GM18907 (cell line): ENCODE measurements at regions not wholly inside any gene's neighbourhood (a gene's known extent, or its start where the extent isn't known, plus 50 kb on each side); places are given as distances from the start of the nearest gene placed in this dataset.

Experiments used
- ATAC-seq: cut with Tn5 transposase; IDR thresholded peaks from one replicate; pipeline ENCODE4 v1.9.1; 2021; ENCODE audit warnings: mild to moderate bottlenecking, moderate library complexity; ENCODE audit not compliant: unreplicated experiment

DNA sequence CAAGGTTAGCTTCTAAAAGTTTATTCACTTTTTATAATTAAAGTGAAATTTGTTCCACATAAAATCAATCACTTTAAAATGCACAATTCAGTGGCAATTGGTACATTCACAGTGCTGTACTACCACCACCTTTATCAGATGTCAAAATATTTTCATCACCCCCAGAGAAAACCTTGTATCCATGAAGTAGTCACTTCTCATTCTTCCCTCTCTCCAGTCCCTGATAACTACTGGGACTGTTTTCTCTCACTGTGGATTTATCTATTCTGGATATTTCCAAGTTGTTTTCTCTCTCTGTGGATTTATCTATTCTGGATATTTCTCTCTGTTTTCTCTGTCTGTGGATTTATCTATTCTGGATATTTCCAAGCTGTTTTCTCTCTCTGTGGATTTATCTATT lies 435.4 kb upstream of the CNTNAP2 start:
- ATAC-seq = no peak

DNA sequence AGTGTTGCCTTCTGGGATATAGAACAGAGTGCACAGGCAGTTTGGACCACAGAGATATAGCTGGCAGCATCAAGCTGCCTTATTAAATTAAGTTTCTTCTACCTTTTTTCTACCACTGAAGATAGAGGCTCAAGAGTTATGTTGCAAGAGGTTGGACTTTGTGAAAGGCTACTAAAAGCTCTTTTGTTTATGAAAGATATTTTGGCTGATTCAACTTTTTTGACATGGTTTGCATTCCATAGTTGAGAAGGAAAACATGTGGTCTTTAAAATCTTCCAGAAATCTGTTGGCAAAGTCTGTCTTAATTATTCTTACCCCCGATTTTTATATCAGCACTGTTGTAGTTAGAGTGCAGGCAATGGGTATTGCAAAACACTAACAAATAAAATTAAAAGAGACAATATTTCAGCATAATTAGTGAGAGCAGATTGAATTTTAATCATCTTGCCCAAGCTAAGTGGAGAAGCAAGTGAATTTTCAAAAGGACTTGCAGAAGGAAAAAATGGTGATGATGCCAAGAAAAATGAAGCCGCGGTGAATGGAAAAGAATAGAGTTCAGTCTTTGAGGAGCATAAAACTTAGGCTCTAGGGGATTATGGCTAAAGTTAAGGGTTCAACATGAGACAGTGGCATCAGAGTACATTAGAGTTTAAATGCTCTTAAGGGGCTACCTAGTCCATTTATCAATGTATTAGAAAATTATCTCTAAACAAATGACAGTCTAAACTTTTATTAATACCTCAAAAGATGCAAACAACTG lies 450.9 kb upstream of the CNTNAP2 start:
- no peak for ATAC-seq

DNA sequence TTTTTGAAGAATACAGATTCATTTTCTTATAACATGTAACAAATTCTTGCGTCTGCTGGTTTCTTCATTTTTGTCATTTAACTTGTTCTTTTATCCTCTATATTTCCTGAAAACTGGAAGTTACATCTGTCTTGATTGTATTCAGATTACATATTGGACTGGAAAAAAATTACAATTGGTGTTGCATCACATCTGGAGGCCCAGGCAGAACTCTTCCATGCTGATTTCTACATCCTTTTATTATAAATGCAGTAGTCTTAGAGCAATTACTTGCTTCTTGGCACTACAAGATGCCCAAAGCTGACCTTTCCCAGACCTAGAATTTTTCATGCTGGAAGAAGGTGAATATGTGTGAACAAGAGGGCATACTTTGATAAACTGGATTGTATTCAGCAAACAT lies 460.9 kb upstream of the CNTNAP2 start:
- ATAC-seq = no peak

DNA sequence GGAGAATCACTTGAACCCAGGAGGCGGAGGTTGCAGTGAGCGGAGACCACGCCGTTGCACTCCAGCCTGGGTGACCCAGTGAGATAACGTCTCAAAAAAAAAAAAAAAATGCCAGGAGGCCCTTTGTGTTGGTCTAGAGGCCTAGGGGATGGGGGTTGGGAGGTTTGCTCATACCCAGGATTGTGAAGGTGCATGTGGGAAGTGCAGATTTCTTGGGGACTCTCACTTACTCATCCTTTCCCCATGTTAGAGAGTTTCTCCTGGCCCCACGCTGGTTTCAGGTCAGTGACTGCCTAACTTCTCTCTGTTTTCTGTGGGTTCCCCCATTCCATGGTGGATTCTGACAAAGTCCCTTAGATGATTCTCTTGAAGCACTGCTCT lies 471.5 kb upstream of the CNTNAP2 start:
- no peak for ATAC-seq

DNA sequence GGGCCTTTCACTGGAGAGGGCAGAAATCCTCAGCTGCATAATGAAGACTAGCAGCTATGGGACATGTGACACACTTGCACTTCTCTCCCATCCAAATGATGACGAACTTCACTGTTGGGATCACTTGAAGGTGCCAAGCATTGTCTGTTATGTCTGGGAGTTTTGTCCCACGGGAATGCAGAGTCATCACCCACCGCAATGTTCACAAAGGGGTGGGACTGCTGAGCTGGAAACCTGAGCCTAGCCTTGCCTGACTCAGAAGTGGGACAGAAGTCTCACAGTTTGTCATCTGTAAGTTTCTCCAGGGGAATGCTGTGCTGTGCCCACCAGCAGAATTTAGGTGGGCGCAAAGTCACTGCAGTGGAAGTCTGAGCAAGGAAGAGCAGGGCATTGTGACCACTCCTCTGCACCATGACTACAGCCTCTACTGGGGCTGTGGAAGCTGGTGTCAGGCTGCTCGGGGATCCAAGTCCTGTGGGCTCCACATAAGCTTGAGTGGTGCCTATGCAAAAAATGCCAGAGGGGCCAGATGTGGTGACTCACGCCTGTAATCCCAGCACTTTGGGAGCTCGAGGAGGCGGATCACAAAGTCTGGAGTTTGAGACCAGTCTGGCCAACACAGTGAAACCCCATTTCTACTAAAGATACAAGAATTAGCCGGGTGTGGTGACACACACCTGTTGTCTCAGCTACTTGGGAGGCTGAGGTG lies 472.0 kb upstream of the CNTNAP2 start:
- no peak for ATAC-seq

DNA sequence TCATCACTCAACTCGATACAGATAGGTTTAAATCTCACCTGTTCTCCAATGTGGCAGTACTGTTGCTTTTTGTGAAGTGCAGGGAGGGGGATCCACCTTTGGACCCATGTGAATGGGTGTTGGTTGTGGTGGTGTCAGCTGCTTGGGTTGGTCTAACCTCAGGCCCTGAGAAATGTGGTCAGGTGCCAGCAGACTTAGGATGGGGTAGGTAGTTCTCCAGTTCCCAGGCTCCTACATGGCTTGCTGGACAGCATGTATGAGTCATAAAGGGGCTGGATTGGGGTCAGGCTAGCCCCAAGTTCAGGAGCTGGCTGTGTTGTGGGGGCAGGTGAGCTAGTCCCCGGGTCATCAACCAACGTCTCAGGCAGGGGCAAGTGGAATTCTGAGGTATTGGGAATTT lies 472.6 kb upstream of the CNTNAP2 start:
- no peak for ATAC-seq

DNA sequence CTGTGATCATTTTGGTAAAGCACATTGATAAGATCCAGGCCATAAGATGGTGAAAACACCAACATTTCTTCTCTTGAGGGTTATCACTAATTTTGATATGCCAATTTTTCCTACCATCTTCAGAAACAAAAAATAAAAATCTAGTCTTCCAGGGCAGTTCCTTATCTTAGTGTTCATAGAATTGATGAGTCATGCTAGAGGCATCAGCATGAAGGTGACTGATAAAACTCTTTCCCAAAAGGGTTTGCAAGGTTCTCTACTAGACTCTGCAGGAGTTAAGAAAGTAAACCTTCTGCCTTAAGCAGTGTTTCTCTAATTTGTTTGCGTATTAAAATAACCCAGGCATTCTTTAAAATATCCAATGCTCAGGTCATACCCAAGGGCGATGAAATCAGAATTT lies 483.1 kb upstream of the CNTNAP2 start:
- ATAC-seq = no peak

DNA sequence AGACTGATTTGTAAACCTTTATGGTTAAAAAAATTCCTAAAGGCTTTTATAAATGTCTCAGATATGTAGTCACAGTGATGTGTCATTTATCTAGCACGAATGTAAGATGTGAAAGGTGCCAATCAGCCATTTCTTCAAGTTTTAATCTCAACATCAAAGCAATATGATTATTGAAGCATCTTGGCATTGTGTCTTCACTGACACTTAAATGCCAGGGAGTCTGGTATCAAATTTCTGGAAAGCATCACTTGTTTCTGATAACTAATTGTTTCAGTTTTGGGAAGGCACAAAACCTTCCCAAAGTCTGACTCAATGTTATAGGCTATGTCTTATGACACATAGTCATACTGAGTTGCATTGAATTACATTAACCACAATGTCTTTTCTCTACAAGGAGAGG lies 492.0 kb upstream of the CNTNAP2 start:
- ATAC-seq = no peak

DNA sequence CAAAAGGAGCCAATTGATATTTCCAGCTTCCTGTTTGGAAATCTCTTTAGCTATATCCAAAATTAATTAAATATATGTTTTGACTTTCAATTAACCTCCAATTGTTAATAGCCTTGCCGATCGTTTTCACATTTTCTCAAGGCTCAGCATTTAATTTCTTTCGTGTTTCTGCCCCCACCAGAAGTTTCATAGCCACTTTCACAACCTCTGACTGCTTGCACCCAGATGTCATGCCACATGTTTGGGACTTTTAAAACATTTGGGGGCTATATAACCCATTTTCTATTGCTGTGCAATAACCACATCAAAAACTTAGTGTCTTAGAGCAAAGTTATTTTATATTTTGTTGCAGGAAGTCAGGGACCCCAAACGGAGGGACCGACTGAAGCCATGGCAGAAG lies 510.6 kb upstream of the CNTNAP2 start:
- no peak for ATAC-seq

DNA sequence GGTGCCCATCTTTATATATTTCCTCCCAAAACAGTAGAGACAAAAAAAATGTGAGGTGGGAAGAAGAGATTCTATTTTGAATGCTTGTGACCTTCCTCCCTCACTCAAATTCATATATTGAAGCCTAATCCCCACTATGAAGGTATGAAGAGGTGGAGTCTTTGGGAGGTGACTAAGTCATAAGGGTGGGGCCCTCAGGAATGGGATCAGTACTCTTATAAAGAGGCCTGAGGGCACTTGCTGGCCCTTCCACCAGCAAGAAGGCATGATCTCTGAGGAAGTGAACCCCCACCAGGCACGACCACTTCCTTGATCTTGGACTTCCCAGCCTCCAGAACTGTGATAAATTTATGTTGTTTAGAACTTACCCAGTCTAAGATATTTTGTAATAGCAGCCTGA lies 517.2 kb upstream of the CNTNAP2 start:
- no peak for ATAC-seq

DNA sequence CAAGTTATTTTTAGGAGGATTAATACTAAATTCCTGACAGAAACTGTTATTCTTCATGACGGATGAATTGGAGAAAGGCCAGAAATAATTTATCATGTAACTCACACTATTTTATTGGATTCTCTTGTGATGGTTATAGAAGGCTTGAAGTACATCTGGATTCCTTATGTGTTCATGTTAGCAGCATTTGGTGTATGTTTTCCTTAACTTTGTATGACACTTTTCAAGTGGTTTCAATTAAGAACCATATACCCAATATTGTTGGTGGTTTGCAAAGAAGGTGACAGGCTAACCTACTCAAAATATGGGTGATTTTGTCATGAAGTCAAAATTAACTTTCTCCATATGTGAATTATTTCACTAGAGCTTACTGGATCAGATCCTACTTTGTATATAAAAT lies 532.2 kb upstream of the CNTNAP2 start:
- ATAC-seq = no peak

DNA sequence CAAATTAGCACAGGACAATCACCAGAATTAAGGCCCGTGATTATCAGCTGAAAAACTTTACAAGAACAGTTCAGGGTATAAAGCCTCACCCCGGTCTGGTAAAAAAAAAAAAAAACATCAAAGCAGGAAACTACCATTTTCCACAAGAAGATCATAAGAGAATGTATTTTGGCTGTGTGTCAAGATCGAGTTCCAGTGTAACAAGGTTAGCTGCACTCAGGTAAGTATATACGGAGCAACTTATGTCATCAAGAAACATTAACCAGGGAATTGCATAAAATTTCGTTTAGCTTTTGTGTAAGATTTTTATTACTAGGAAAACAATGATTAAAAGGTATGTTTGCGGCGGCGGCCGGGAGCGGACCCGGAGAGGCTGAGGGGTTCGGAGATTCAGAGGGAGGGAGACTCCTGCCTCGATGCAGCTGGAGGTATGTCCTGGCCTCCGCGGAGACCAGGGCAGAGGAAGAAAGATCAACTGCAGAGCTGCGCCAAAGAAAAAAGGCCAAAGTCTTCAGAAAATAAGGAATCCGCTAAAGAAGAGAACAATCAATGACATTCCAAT lies 533.8 kb upstream of the CNTNAP2 start:
- no peak for ATAC-seq

DNA sequence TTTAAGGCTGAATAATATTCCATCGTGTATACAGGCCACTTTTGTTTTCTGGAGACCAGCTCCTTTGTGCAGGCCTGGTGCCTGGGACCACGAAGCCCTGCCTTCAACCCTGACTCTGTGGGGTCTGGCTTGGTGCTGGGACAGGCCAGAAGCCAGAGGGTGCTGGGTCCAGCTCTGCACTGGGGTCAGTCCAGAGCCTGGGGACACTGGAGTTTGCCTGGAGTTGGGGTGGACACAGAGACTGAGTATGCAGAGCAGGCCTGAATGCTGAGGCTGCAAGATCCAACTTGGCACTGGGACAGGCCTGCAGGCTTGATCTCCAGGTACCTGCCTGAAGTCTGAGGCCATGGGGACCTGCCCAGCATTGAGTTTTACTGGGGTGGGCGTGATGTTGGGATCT lies 558.8 kb upstream of the CNTNAP2 start:
- ATAC-seq = no peak

DNA sequence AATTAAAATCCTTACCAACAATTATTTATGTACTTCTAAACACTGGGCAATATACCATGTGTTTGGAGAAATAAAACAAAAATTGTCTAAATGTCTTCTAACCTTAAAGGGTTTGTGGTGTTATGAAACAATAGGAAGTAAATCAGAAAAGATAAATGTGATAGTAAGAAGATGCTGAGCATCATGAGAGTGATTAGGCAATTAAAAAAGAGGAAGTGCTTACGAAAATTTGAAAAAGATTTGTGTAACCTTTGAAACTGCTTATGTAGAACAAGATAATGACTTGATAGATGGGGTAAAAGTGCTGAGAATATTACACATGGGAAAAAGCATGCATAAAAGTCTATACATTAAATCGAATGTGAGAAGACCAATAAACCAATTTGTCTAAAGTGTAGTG lies 573.4 kb upstream of the CNTNAP2 start:
- no peak for ATAC-seq

DNA sequence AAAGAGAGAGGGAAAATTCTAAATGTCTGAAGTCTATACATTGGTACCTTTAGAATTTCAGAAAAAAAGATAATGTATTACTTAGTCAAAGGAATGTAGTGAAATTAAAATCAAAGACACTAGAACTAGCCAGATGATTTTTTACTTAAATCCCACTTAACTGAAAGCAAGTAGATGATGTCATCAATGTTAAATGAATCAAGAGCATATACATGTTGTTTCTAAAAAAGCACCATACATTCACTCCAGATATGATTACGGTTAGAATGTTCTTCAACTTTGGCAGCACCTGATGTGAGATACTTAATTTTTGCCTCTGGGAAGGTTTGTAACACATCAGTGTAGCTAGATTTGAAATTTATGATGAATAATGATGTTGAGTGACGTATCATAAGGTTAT lies 576.7 kb upstream of the CNTNAP2 start:
- no peak for ATAC-seq

DNA sequence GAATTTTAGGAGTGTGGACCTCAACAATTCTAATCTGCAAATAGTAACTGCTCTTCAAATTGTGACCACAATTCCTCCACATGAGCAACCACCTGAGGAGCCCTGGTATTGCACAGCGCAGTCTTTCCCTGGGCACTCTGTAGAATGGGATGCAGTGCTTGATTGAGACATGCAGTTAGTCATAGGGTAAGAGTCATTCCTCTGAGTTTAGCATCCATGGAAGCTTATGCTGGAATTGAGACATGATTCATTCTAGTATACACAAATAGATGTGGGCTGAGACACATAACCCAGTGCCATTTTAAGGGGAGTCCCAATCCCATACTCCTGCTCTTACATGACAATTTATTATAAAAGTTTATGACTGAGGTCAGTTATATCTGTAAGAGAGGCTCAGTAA lies 582.3 kb upstream of the CNTNAP2 start:
- ATAC-seq = no peak

DNA sequence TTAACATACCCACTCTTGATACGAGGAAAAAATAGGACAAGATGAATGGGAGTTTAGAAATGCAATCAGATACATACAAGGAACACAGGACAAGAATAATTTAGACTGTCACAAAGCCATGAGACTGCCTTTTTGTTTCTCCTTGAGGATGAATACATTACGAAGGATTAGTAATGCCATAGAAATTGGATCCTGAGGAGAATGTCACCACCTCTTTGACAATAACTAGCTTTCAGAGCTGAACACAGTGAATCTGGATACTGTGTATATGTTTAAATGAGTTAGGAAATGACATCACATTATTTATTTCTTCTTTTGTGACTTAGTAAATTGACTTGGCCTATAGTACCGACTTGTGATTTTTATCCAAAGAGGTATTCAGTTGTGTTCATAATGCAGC lies 596.3 kb upstream of the CNTNAP2 start:
- no peak for ATAC-seq

DNA sequence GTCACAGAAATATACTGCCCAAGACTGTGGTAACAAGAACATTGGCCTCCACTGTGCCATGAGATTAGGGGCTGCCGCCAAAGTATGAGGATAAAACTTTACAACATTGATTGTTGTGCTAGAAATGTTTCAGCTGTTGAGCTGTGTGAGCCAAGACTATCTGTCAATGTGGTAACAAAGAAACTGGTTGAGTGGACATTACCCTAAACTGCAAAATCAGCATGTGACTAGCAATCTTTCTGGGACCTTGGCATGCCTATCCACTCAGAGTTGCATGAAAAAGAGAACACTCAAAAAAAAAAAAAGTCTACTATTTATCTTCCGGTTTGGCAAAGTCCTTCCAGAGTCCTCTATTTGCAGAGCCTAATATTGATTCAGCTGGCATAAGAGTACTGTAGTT lies 605.6 kb upstream of the CNTNAP2 start:
- no peak for ATAC-seq

DNA sequence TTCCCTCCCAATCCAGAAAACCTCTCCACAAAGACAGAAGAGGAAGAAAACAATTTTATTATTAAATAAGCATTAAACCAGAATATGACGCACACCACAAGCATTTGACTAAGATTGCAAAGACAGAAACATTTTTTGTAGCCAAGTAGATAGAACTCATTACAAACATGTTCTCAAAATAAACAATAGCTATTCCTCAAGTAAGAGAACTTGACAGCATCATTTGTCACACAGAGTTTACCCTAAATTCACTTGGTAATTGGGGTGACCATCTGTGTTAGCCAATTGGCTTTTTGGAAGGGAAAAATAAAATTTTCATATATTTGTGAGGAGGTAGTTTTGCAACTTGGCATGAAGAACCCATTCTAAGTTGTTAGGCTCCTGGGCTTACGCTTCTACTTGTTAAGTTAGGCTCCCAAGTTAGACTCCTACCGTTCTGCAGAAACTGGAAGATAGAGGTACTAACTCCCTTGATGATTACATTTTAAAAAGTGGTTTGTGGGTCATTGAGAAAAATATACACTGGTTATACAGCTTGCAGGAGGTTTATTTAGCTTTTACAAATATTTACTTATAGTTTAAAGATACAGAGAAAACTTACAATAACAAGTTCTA lies 618.6 kb upstream of the CNTNAP2 start:
- ATAC-seq = no peak

DNA sequence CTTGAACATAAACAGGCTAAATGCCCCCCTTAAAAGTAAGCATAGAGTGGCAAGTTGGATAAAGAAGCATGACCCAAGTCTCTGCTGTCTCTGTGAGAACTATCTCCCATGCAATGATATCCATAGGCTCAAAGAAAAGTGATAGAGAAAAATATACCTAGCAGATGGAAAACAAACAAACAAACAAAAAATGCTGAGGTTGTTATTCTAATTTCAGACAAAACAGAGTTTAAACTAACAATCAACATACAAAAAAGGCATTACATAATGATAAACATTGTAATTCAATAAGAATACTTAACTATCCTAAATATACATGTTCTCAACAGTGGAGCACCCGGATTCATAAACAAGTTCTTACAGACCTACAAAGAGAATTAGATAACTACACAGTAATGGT lies 626.2 kb upstream of the CNTNAP2 start:
- ATAC-seq = no peak

DNA sequence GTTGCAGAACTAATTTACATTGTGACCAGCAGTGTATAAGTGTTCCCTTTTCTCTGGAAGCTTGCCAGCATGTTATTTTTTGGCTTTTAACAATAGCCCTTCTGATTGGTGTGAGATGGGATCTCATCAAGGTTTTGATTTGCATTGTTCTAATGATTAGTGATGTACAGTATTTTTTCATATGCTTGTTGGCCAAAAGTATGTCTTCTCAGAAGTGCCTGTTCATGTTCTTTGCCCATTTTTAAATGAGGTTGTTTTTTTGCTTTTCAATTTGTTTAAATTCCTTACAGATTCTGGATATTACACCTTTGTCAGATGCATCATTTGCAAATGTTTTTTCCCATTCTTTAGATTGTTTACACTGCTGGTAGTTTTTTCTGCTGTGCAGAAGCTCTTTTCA lies 627.0 kb upstream of the CNTNAP2 start:
- ATAC-seq = no peak

DNA sequence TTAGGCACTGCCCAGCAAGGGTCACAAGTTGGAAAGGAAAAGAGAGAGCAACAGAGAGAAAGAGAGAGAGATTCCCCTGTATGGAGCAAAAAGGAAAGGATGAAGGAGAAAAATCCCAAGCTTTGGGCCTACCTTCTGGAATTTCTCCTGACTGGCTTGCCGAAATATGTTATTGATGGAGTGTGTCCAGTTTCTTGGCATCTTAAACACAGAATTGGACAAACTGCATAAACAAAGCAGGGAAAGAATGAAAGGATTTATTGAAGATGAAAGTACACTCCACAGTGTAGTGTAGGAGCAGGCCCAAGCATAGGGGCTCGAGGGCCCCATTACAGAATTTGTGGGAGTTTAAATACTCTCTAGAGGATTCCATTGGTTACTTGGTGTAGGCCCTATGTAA lies 627.8 kb upstream of the CNTNAP2 start:
- no peak for ATAC-seq
